Spleen (tissue), 11 donors: ENCODE measurements at regions not wholly inside any gene's neighbourhood (a gene's known extent, or its start where the extent isn't known, plus 50 kb on each side); places are given as distances from the start of the nearest gene placed in this dataset.

ENCODE experiments used
- DNase-seq: peaks from one replicate; pipeline ENCODE4 v3.0.0-alpha.2; 2020
- H3K27ac ChIP-seq, 8 donors: fragments of 200-600 bp; sonication (generic) in 7 of 8; 1 replicate in 4 of 8; 2 replicates in 4 of 8; pipeline versions ENCODE4 v1.5.0 to v1.8.0; 2016 to 2021; ENCODE audit warnings: inconsistent platforms in 4 of 8, mild to moderate bottlenecking in 4 of 8, moderate library complexity in 1 of 8
- H3K27me3 ChIP-seq, 7 donors: fragments of 200-600 bp; sonication (generic) in 6 of 7; replicated peaks in 1 of 7; 1 replicate in 4 of 7; 2 replicates in 3 of 7; pipeline versions ENCODE4 v1.5.0 to v1.8.0; 2016 to 2021; ENCODE audit warnings: inconsistent platforms in 3 of 7, mild to moderate bottlenecking in 1 of 7
- H3K36me3 ChIP-seq, 6 donors: fragments of 200-600 bp; sonication (generic) in 5 of 6; 1 replicate in 4 of 6; 2 replicates in 2 of 6; pipeline versions ENCODE4 v1.5.0 to v1.8.0; 2016 to 2021; ENCODE audit warnings: inconsistent platforms in 2 of 6
- H3K4me1 ChIP-seq, 6 donors: fragments of 200-600 bp; sonication (generic) in 5 of 6; 1 replicate in 3 of 6; 2 replicates in 3 of 6; pipeline versions ENCODE4 v1.5.0 to v1.8.0; 2016 to 2021; ENCODE audit warnings: inconsistent platforms in 3 of 6
- H3K4me3 ChIP-seq, 8 donors: fragments of 200-600 bp; sonication (generic) in 7 of 8; 1 replicate in 4 of 8; 2 replicates in 4 of 8; pipeline versions ENCODE4 v1.5.0 to v1.8.0; 2016 to 2021; ENCODE audit warnings: inconsistent platforms in 4 of 8, mild to moderate bottlenecking in 4 of 8, moderate library complexity in 2 of 8
- H3K9me3 ChIP-seq, 8 donors: fragments of 200-600 bp; sonication (generic) in 7 of 8; 1 replicate in 4 of 8; 2 replicates in 4 of 8; pipeline versions ENCODE4 v1.5.0 to v1.8.0; 2016 to 2021; ENCODE audit warnings: inconsistent platforms in 4 of 8
- POLR2A ChIP-seq, 3 donors: fragments of 450-650 bp; IDR thresholded peaks; one replicate each; pipeline ENCODE4 v1.5.1; 2017; ENCODE audit warnings: antibody characterized with exemption in 3 of 3, mild to moderate bottlenecking in 1 of 3
- POLR2AphosphoS5 ChIP-seq, 3 donors: sonication (generic); formaldehyde crosslinking; IDR thresholded peaks; one replicate each; pipeline ENCODE4 v1.5.1; 2017; ENCODE audit warnings: antibody characterized with exemption in 3 of 3
- WGBS, 5 donors: extraction: QIAGEN DNeasy Blood & Tissue Kit in 3 of 5; methylation state at CpG; one replicate each; pipeline versions ENCODE4 v1.1.5 to v1.1.7; 2013 to 2018; 5-methylcytosine and 5-hydroxymethylcytosine counted together
- intact Hi-C: fragments of 100-400 bp; cut with DNase I; formaldehyde crosslinking; loops from one replicate; pipeline ENCODE4 v1.15.0; 2023; ENCODE audit warnings: low total_unique reads
- TF ChIP-seq, protein P1 (sequence below), 11 experiments: fragments of 200-600 bp in 7 of 11; fragments of 450-650 bp in 4 of 11; sonication (generic) in 4 of 11; IDR thresholded peaks in 8 of 11; conservative IDR thresholded peaks in 3 of 11; 1 replicate in 7 of 11; 2 replicates in 4 of 11; pipeline versions ENCODE4 v1.4.0 to v1.8.0; 2016 to 2021; ENCODE audit warnings: antibody characterized with exemption in 11 of 11, inconsistent platforms in 4 of 11, mild to moderate bottlenecking in 1 of 11
- donor health status: healthy with polysubstance abuse.
- donor health status: DM: no; HTN: no; CAD: no; lungs with moderate emphysema.
- donor health status: DM: no; HTN: no; CAD: no.
- donor health status: Bipolar disorder and iron deficiency.
- donor health status: healthy.
- donor health status: DM: no; HTN: no; CAD: no.
- donor health status: DM: yes; HTN: yes; CAD: no.

DNA sequence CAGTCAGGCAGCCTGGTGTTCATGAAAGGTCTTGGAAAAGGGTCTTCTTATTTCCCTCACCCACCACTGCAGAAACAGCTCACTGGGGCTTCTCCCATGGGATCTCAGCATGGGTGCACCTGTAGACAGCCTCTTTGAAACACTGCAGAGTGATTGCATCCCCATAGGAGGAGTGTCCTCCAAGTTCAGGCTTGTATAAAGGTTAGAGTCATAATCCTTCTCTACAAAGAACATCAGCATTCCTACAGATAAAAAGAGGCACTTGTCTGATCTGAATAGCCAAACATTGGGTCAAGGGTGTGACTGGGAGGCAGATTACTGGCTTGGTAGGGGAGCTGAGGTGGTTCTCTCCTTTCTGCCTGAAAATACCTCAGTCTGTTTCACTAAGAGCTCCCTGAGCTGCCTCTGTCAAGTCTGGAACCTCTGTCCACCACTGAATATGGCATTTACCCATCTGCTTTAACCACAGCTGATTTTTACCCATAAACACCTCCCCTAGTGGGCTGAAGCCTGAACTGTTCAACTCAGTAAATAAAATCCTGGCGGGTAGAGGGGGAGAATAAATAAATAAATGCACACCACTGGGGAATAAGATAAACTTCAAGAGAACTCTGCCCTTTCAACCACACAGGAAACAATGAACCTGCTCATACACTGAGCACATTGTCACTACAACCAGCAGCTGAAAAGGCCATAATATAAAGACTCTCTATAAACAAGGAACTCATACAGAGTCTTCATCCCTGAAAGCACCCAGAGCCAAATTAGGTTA is 120.7 kb upstream of the SCAF11 start:
- DNase-seq = no peak
- Histone ChIP-seq H3K9me3 (peaks cover 0 to 13% (median 3%) of the 10 kb centered on the region in 8 donors), H3K4me1 (peaks cover 0 to 36% (median 5%) of the 10 kb centered on the region in 6 donors), H3K4me3 (no peak overlapping the region), H3K27me3 (no peaks in the 10 kb centered on the region), H3K36me3 (no peaks in the 10 kb centered on the region), H3K27ac (no peak overlapping the region)
- intact Hi-C loops = no loop called here
- 46 to 60% (median 55%) methylated on average over 1 of the region's 1 CpG for WGBS, 5 donors
- TF ChIP-seq POLR2A (IDR thresholded peaks at IDR 0.05) (no peak), POLR2AphosphoS5 (IDR thresholded peaks at IDR 0.05) (no peak)
- TF ChIP-seq, protein P1, sequence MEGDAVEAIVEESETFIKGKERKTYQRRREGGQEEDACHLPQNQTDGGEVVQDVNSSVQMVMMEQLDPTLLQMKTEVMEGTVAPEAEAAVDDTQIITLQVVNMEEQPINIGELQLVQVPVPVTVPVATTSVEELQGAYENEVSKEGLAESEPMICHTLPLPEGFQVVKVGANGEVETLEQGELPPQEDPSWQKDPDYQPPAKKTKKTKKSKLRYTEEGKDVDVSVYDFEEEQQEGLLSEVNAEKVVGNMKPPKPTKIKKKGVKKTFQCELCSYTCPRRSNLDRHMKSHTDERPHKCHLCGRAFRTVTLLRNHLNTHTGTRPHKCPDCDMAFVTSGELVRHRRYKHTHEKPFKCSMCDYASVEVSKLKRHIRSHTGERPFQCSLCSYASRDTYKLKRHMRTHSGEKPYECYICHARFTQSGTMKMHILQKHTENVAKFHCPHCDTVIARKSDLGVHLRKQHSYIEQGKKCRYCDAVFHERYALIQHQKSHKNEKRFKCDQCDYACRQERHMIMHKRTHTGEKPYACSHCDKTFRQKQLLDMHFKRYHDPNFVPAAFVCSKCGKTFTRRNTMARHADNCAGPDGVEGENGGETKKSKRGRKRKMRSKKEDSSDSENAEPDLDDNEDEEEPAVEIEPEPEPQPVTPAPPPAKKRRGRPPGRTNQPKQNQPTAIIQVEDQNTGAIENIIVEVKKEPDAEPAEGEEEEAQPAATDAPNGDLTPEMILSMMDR (IDR thresholded peaks at IDR 0.05 in 8 of 11, conservative IDR thresholded peaks at IDR 0.05 in 3 of 11) = no peak

- intact Hi-C loops = no loop called here
- Histone ChIP-seq H3K27ac (no peak overlapping the region), H3K36me3 (no peaks in the 10 kb centered on the region), H3K4me3 (no peak overlapping the region), H3K4me1 (peaks cover 0 to 36% (median 5%) of the 10 kb centered on the region in 6 donors), H3K27me3 (no peaks in the 10 kb centered on the region), H3K9me3 (peaks cover 0 to 13% (median 3%) of the 10 kb centered on the region in 8 donors)
- TF ChIP-seq, protein P1 (IDR thresholded peaks at IDR 0.05 in 8 of 11, conservative IDR thresholded peaks at IDR 0.05 in 3 of 11) = no peak
- TF ChIP-seq POLR2AphosphoS5 (IDR thresholded peaks at IDR 0.05) = no peak
- no peak for TF ChIP-seq POLR2A (IDR thresholded peaks at IDR 0.05)
- DNase-seq = no peak
- 40 to 73% (median 62%) methylated on average over 1 of the region's 1 CpG for WGBS, 5 donors
Measured at GRCh38 chr12:46110223-46110611, 119.8 kb upstream of the SCAF11 start.

- peak overlapping the region in 2 of 8 donors; percentile 6 to 9 for H3K27ac ChIP-seq
- H3K27me3 ChIP-seq = no peaks in the 10 kb centered on the region
- no peak for DNase-seq
- no peak overlapping the region for H3K4me3 ChIP-seq
- TF ChIP-seq POLR2A (IDR thresholded peaks at IDR 0.05) (no peak), POLR2AphosphoS5 (IDR thresholded peaks at IDR 0.05) (no peak)
- TF ChIP-seq, protein P1 (IDR thresholded peaks at IDR 0.05 in 8 of 11, conservative IDR thresholded peaks at IDR 0.05 in 3 of 11) = no peak
- 80 to 90% (median 87%) methylated on average over 7 to 9 of the region's 9 CpGs for WGBS, 5 donors
- no peaks in the 10 kb centered on the region for H3K36me3 ChIP-seq
- intact Hi-C loops = no loop called here
- H3K4me1 ChIP-seq = peaks cover 0 to 36% (median 5%) of the 10 kb centered on the region in 6 donors
- peaks cover 0 to 13% (median 3%) of the 10 kb centered on the region in 8 donors for H3K9me3 ChIP-seq
Measured at GRCh38 chr12:46109343-46110222, 119.2 kb upstream of the SCAF11 start.

GRCh38 chr12:46108721-46109120 is 118.3 kb upstream of the SCAF11 start:
- no peak for TF ChIP-seq POLR2AphosphoS5 (IDR thresholded peaks at IDR 0.05)
- TF ChIP-seq POLR2A (IDR thresholded peaks at IDR 0.05) = no peak
- TF ChIP-seq, protein P1 (IDR thresholded peaks at IDR 0.05 in 8 of 11, conservative IDR thresholded peaks at IDR 0.05 in 3 of 11) = no peak
- intact Hi-C loops = no loop called here
- H3K27ac ChIP-seq = peak overlapping the region in 2 of 8 donors; percentile 6 to 9
- H3K4me1 ChIP-seq = peaks cover 0 to 36% (median 5%) of the 10 kb centered on the region in 6 donors
- no peaks in the 10 kb centered on the region for H3K27me3 ChIP-seq
- H3K4me3 ChIP-seq = no peak overlapping the region
- no peaks in the 10 kb centered on the region for H3K36me3 ChIP-seq
- DNase-seq = no peak
- H3K9me3 ChIP-seq = peaks cover 0 to 13% (median 3%) of the 10 kb centered on the region in 8 donors
- 61 to 85% (median 76%) methylated on average over 1 of the region's 1 CpG for WGBS, 5 donors
